Effector memory CD8-positive, alpha-beta T cell (primary cell): ENCODE measurements at regions not wholly inside any gene's neighbourhood (a gene's known extent, or its start where the extent isn't known, plus 50 kb on each side); places are given as distances from the start of the nearest gene placed in this dataset.

Source experiments
- ATAC-seq: fragments of 150-1000 bp; cut with Tn5 transposase; replicated peaks from 2 replicates; pipeline ENCODE4 v1.10.0; 2021; ENCODE audit warnings: mild to moderate bottlenecking, moderate library complexity
- DNase-seq, 3 experiments: peaks; one replicate each; pipeline ENCODE4 v3.0.0; 2021
- H3K27ac Mint-ChIP-seq, 2 donors: one replicate each; pipeline ENCODE4 v1.8.0; 2022; ENCODE audit warnings: mild to moderate bottlenecking in 2 of 2, mixed read lengths in 2 of 2, moderate library complexity in 2 of 2
- H3K27me3 Mint-ChIP-seq, 2 donors: one replicate each; pipeline ENCODE4 v1.8.0; 2022; ENCODE audit warnings: mixed read lengths in 2 of 2
- H3K36me3 Mint-ChIP-seq: one replicate; pipeline ENCODE4 v1.8.0; 2022; ENCODE audit warnings: mild to moderate bottlenecking, moderate library complexity, mixed read lengths; ENCODE audit not compliant: insufficient read depth
- H3K4me1 Mint-ChIP-seq, 2 donors: one replicate each; pipeline ENCODE4 v1.8.0; 2022; ENCODE audit warnings: low read depth in 2 of 2, mixed read lengths in 2 of 2
- H3K4me3 Mint-ChIP-seq, 2 donors: one replicate each; pipeline ENCODE4 v1.8.0; 2022; ENCODE audit warnings: mild to moderate bottlenecking in 2 of 2, mixed read lengths in 2 of 2, moderate library complexity in 2 of 2
- H3K9me3 Mint-ChIP-seq, 2 donors: one replicate each; pipeline ENCODE4 v1.8.0; 2022; ENCODE audit warnings: mixed read lengths in 2 of 2

DNA sequence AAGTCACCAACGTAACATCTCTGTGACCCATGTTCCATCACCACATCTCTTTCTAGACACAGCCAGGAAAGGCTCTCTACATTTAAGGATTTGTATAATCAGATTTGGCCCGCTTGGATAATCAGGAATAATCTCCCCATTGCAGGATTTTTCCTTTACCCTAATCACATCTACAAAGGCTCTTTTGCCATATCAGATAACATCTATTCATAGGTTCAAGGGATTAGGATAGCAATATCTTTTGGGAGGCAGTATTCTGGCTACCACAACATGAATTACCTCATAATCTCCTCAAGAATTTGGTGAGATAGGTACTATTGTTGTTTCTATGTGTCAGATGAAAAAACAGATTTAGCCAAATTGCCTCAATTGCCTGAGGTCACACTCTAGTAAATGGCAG lies 142.8 kb upstream of the UBASH3B start:
- ATAC-seq (no peak), DNase-seq (no peak)
- Mint-ChIP-seq H3K4me3 (no peak overlapping the region), H3K27ac (no peak overlapping the region), H3K27me3 (peaks cover under 1 to 14% of the 10 kb centered on the region in 2 donors), H3K4me1 (no peaks in the 10 kb centered on the region), H3K9me3 (no peaks in the 10 kb centered on the region), H3K36me3 (no peaks in the 10 kb centered on the region)

DNA sequence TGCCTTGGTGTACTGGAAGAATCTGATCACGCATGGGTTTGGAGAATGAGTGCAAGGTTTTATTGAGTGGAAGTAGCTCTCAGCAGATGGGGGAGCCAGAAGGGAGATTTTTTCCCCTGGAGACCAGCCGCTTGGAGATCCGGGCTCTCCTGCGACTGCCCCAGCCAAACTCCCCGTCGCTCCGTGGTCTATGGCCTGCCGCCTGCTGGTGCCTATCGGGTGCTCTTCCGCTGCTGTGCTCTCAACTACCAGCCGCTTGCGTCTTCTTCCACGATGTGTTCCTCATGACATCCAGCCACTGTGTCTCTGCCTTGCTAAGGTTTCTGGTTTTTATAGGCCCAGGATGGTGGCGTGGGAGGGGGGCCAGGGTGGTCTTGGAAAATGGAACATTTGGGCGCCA lies 145.6 kb upstream of the UBASH3B start:
- DNase-seq, result no peak
- Mint-ChIP-seq H3K27ac (no peak overlapping the region), H3K27me3 (peaks cover 28 to 37% of the 10 kb centered on the region in 2 donors), H3K36me3 (no peaks in the 10 kb centered on the region), H3K9me3 (no peaks in the 10 kb centered on the region), H3K4me1 (peaks cover 0 to 3% of the 10 kb centered on the region in 2 donors), H3K4me3 (no peak overlapping the region)
- no peak for ATAC-seq

DNA sequence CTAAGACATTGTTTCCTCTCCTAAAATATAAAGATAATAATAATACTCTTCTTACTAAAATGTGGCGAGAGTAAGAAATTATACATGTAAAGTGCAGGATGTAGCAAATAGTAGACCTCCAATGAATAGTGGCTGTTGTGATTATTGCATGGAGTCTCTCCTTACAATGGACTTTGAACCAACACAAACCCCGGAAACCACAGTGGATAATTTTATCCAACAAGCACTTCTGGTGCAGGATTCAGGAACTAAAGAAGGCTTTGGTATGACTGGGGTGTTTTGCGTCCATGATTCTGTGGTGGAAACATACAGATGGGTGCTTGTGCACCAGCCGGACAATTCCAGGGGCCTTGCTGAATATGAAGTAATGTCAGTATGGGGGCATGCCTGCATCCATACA lies 146.4 kb upstream of the UBASH3B start:
- H3K27me3 Mint-ChIP-seq, result peaks cover 32 to 37% of the 10 kb centered on the region in 2 donors
- no peak for DNase-seq

DNA sequence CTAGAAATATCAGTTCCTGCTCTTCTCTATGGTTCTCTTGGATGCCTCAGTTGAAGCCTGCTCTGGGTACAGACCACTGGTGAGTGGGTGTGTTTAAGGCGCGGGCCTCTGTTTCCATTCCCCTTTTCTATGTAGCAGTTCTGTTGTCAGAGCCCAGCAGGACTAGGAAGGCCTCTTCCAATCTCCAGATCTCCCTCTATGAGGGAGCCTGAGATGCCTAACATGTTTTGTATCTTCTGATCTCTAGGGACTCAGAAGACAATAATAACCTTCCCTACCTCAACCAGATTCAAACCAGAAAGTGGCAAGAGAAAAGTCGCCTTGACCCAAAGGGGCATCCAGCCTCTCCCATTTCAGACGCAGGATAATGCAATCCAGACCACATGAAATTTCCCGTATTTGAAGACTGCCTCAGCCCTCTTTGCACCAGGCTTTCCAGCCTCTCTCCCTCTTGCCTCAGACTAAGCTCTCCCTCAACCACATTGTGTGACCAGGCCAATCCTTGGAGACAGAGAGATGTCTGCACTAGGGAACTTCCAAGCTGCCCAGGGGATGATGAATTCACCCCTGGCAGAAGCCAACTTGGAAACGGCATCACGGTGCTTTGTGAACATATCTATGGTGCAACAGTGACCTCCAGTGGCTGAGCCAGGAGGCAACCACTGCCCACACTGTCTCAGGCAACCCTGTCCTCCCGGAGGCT lies 150.1 kb upstream of the UBASH3B start:
- DNase-seq (peak; percentile 11 to 17 (median 13)), ATAC-seq (peak; percentile 31)
- H3K27ac Mint-ChIP-seq, result no peak overlapping the region
- H3K4me1 Mint-ChIP-seq, result peaks cover 0 to 3% of the 10 kb centered on the region in 2 donors
- no peaks in the 10 kb centered on the region for H3K36me3 Mint-ChIP-seq
- H3K4me3 Mint-ChIP-seq, result no peak overlapping the region
- H3K27me3 Mint-ChIP-seq, result peaks cover 46 to 53% of the 10 kb centered on the region in 2 donors
- H3K9me3 Mint-ChIP-seq, result no peaks in the 10 kb centered on the region

More for the DNA sequence above, 146.4 kb upstream of the UBASH3B start:
- Mint-ChIP-seq H3K27ac (no peak overlapping the region), H3K9me3 (no peaks in the 10 kb centered on the region), H3K4me3 (no peak overlapping the region), H3K4me1 (peaks cover 0 to 3% of the 10 kb centered on the region in 2 donors), H3K36me3 (no peaks in the 10 kb centered on the region)
- ATAC-seq, result no peak

DNA sequence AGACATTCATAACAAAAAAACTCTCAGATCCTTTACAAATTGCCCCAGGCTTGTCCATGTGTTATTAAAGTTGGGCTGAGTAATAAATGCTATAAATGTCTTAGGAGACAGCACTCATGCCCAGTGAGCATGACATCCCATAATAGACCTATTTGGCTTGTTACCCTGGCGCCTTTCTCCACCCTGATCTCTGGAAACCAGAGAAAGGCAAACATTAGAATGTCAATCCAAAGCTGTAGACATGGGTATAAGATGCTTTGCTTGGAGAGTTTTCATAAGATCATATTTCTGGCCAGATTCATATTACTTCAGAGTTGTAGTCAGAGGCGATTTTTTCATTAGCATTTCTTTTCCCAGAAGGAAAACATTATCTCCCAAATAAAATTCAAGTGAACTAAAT lies 161.3 kb upstream of the UBASH3B start:
- DNase-seq (no peak), ATAC-seq (no peak)
- Mint-ChIP-seq H3K27ac (no peak overlapping the region), H3K9me3 (no peaks in the 10 kb centered on the region), H3K36me3 (no peaks in the 10 kb centered on the region), H3K4me1 (no peaks in the 10 kb centered on the region), H3K4me3 (no peak overlapping the region), H3K27me3 (peaks cover 17 to 42% of the 10 kb centered on the region in 2 donors)

DNA sequence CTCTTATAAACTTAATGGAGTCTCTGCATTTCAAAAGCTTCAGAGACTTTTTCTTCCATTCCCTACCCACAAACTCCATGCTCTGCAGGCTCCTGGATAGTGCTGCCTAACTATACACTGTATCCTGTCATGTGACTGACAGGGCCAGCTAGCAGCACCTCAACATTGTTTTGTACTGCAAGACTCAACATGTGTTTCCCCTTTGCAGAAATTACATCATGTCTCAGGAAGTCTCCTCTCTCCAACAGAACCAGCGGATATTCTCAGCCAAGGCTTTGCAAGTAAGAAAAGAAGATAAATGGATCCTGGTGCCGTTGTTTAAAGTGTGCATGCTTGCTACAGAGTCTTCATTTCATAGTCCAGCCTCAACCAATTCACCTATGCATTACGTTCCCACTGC lies 164.0 kb upstream of the UBASH3B start:
- H3K4me3 Mint-ChIP-seq, result no peak overlapping the region
- H3K27me3 Mint-ChIP-seq, result peaks cover 22 to 57% of the 10 kb centered on the region in 2 donors
- no peak overlapping the region for H3K27ac Mint-ChIP-seq
- DNase-seq (no peak), ATAC-seq (no peak)
- no peaks in the 10 kb centered on the region for H3K9me3 Mint-ChIP-seq
- no peaks in the 10 kb centered on the region for H3K36me3 Mint-ChIP-seq
- H3K4me1 Mint-ChIP-seq, result no peaks in the 10 kb centered on the region

DNA sequence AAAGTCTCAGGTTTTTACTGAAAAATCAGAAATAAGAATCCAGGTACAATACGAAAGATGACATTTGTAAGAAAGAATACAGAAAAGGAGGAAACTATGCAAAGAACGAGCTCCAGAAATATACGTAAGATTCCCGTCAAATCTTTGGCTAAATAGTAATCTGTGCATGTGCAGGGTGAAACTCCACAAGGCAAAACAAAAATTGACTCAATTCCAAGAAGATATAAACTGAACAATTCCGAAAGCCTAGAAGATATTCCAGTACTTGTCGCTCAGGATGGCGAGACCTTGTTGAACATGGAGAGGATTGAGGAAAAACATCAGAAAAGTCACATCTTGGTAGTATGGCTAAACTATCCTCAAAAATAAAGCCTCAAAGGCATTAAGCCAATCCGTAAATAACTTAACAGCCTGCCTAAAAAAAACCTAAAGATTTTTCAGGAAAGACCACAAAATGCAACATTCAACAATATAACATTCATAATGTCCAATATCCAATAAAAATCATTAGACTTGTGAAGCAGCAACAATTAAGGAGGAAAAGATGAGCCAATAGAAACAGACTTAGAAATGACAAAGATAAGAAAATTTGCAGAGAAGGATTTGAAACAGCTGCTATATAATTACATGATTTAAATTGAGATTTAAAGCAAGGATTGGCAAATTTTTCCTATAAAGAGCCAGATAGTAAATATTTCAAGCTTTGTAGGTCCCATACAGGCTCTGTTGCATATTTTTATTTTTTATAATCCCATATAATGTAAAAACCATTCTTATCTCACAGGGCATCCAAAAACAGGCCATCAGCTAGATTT lies 166.4 kb upstream of the UBASH3B start:
- peaks cover 16 to 41% of the 10 kb centered on the region in 2 donors for H3K27me3 Mint-ChIP-seq

DNA sequence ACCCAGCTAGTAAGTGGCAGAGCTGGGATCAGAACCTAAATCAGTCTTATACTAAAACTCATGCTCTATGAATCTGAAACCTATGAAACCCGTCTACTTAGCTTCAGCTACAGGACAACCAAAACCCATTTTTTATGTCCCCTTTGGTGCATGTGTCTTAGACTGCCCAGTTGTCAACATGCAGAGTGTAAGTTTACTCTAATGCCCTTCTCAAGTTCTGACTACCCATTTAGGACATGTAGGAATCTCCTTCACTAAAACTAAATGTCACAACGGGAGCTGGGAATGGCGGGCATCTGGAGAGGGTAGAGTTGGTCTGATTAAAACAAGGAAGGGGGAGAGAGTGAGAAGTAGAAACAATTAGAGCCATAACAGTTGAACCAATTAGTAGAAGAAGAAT lies 167.9 kb upstream of the UBASH3B start:
- peaks cover 22 to 34% of the 10 kb centered on the region in 2 donors for H3K27me3 Mint-ChIP-seq
- DNase-seq (no peak), ATAC-seq (no peak)

More for the DNA sequence above, 166.4 kb upstream of the UBASH3B start:
- H3K4me1 Mint-ChIP-seq, result no peaks in the 10 kb centered on the region
- H3K9me3 Mint-ChIP-seq, result no peaks in the 10 kb centered on the region
- no peak overlapping the region for H3K4me3 Mint-ChIP-seq
- no peaks in the 10 kb centered on the region for H3K36me3 Mint-ChIP-seq
- H3K27ac Mint-ChIP-seq, result no peak overlapping the region
- no peak for ATAC-seq
- no peak for DNase-seq

DNA sequence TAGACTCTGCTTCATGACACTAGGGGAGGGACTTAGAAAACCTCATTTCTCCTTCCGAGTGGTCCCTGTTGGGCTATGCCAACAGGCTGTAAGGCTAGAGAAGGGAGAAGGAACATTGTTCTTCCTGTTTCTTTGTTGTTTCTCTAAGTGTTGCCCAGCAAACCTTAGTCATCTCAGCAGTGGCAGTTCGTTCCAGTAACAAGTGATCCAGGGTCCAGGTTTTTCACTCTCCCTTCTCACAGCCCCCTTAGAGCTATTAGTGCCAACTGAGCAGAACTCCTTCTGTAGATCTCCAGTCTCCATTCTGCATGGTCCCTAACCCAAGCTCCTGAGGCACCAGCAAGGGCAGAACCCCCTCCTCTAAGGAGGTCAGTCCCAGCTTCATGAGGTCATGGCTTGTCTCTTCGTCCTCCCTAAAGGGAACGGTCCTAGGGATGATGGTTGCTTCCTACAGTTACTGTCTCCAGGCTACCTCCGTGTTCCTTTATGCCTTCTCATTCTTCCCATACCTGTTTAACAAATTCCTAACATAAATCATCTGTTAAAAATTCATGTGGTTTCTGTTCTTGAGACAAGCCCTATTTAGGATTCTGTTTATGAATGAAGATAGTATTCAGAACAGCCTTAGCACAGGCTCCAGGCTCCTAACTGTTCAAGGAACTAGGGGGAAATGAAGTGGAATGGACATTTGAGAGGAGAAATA lies 168.6 kb upstream of the UBASH3B start:
- Mint-ChIP-seq H3K27me3 (peaks cover 22 to 27% of the 10 kb centered on the region in 2 donors), H3K4me1 (no peaks in the 10 kb centered on the region), H3K9me3 (peaks cover 0 to 6% of the 10 kb centered on the region in 2 donors), H3K4me3 (no peak overlapping the region), H3K27ac (no peak overlapping the region), H3K36me3 (no peaks in the 10 kb centered on the region)
- ATAC-seq (no peak), DNase-seq (no peak)

More for the DNA sequence above, 167.9 kb upstream of the UBASH3B start:
- Mint-ChIP-seq H3K27ac (no peak overlapping the region), H3K9me3 (peaks cover 0 to 6% of the 10 kb centered on the region in 2 donors), H3K4me3 (no peak overlapping the region), H3K36me3 (no peaks in the 10 kb centered on the region), H3K4me1 (no peaks in the 10 kb centered on the region)

DNA sequence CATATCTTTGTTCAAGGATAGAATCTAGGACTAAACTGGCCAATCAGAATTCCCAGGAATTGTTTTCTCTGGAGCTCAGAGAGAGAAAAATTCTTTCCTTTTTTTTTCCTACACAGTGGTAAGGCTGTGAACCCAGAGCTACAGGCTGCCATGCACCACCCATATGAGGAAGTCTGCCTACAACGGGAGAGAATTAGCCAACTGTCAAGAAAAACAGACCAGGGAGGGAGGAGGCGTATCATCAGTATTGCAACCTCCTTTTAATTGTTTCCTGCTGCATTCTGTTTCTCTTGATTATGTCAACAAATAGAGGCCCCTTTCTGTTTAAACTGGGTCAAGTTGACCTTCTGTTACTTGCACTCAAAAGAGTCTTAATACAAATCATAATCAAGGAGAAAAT lies 176.5 kb upstream of the UBASH3B start:
- no peak for ATAC-seq
- Mint-ChIP-seq H3K36me3 (no peaks in the 10 kb centered on the region), H3K9me3 (peaks cover 0 to 9% of the 10 kb centered on the region in 2 donors), H3K4me1 (no peaks in the 10 kb centered on the region), H3K27me3 (peaks cover 26 to 30% of the 10 kb centered on the region in 2 donors), H3K4me3 (no peak overlapping the region), H3K27ac (no peak overlapping the region)
- no peak for DNase-seq

DNA sequence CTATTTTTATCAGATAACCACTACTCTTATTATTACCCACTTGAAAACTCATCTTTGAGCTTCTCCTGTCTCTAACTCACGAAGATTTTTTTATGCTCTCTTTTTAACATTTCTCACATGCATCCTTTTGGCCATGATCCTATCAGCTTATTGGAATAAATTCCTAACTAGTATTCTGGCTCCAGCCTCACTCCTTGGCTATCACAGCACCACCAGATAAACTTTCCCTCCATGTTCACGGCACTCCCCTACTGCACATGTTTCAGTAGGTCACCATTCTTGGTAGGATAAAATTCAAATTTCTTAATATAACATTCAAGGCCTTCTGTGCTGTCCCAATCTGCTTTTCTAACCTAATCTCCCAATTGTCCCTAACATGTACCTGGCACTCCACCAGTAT lies 186.6 kb upstream of the UBASH3B start:
- H3K27ac Mint-ChIP-seq, result no peak overlapping the region
- H3K4me3 Mint-ChIP-seq, result no peak overlapping the region
- DNase-seq (no peak), ATAC-seq (no peak)
- no peaks in the 10 kb centered on the region for H3K4me1 Mint-ChIP-seq
- H3K36me3 Mint-ChIP-seq, result no peaks in the 10 kb centered on the region
- H3K9me3 Mint-ChIP-seq, result no peaks in the 10 kb centered on the region
- no peaks in the 10 kb centered on the region for H3K27me3 Mint-ChIP-seq

DNA sequence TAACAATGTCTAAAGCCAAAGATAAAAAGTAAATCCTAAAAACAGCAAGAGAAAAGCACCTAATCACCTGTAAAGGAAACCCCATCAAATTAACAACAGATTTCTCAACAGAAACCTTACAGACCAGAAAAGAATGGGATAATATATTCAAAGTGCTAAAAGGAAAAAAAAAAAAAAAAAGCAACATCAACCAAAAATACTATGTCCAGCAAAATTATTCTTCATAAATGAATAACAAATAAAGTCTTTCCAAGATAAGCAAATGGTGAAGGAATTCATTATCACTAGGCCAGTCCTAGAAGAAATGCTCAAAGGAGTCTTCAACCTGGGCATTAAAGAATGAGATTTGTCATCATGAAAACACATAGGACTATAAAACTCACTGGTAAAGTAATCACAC lies 192.0 kb upstream of the UBASH3B start:
- peaks cover 0 to 7% of the 10 kb centered on the region in 2 donors for H3K9me3 Mint-ChIP-seq
- ATAC-seq (no peak), DNase-seq (no peak)
- H3K4me1 Mint-ChIP-seq, result no peaks in the 10 kb centered on the region
- H3K27ac Mint-ChIP-seq, result no peak overlapping the region
- no peaks in the 10 kb centered on the region for H3K36me3 Mint-ChIP-seq
- peaks cover 0 to 5% of the 10 kb centered on the region in 2 donors for H3K27me3 Mint-ChIP-seq
- H3K4me3 Mint-ChIP-seq, result no peak overlapping the region

DNA sequence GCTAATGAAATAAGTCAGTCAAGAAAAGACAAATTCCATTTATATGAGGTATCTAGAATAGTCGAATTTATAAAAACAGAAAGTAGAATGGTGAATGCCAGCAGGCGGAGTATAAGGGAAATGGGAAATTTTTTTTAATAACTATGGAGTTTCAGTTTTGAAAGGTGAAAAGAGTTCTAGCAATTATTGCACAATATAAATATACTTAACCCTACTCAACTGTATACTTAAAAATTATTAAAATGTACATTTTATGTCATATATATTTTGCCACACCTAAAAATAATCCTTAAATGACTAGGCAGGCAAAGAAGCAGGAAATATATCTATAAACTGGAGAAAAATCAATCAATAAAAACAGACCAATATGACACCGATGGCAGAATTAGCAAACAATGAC lies 196.5 kb upstream of the UBASH3B start:
- peaks cover 0 to 7% of the 10 kb centered on the region in 2 donors for H3K9me3 Mint-ChIP-seq
- no peaks in the 10 kb centered on the region for H3K4me1 Mint-ChIP-seq
- H3K4me3 Mint-ChIP-seq, result no peak overlapping the region
- no peaks in the 10 kb centered on the region for H3K36me3 Mint-ChIP-seq
- peaks cover 8 to 14% of the 10 kb centered on the region in 2 donors for H3K27me3 Mint-ChIP-seq
- no peak for ATAC-seq
- DNase-seq, result no peak
- H3K27ac Mint-ChIP-seq, result no peak overlapping the region
